GM23248 (cell line): ENCODE measurements at regions not wholly inside any gene's neighbourhood (a gene's known extent, or its start where the extent isn't known, plus 50 kb on each side); places are given as distances from the start of the nearest gene placed in this dataset.

Experiments used
- EZH2 ChIP-seq: fragments of 200-600 bp; sonication (generic); IDR thresholded peaks from 2 replicates; pipeline ENCODE4 v1.6.1; 2018; ENCODE audit warnings: antibody characterized with exemption, mild to moderate bottlenecking; ENCODE audit not compliant: insufficient read depth, poor library complexity, severe bottlenecking
- EZH2phosphoT487 ChIP-seq: fragments of 200-600 bp; sonication (generic); IDR thresholded peaks from 2 replicates; pipeline ENCODE4 v1.6.1; 2018; ENCODE audit warnings: antibody characterized with exemption, moderate library complexity, mild to moderate bottlenecking, low read depth; ENCODE audit not compliant: insufficient read depth

- TF ChIP-seq EZH2 = no peak
- TF ChIP-seq EZH2phosphoT487 = no peak
Measured at GRCh38 chr14:36227802-36228201, 51.3 kb upstream of the PTCSC3 start.
